Tibial nerve (tissue), 4 donors: ENCODE measurements at regions not wholly inside any gene's neighbourhood (a gene's known extent, or its start where the extent isn't known, plus 50 kb on each side); places are given as distances from the start of the nearest gene placed in this dataset.

Experiments used
- DNase-seq, 2 donors: peaks; one replicate each; pipeline ENCODE4 v3.0.0-alpha.2; 2019; ENCODE audit warnings: low spot score in 2 of 2
- H3K27ac ChIP-seq, 4 donors: fragments of 200-600 bp; sonication (generic) in 3 of 4; one replicate each; pipeline ENCODE4 v1.5.1; 2017 to 2019; ENCODE audit warnings: mild to moderate bottlenecking in 1 of 4
- H3K27me3 ChIP-seq, 2 donors: fragments of 200-600 bp; sonication (generic) in 1 of 2; one replicate each; pipeline versions ENCODE4 v1.5.1 to v1.6.0; 2017 to 2019
- H3K36me3 ChIP-seq, 3 donors: fragments of 200-600 bp; sonication (generic); one replicate each; pipeline ENCODE4 v1.5.1; 2018 to 2019
- H3K4me1 ChIP-seq, 4 donors: fragments of 200-600 bp; sonication (generic) in 3 of 4; one replicate each; pipeline ENCODE4 v1.5.1; 2017 to 2019
- H3K4me3 ChIP-seq, 4 donors: fragments of 200-600 bp; sonication (generic) in 3 of 4; one replicate each; pipeline ENCODE4 v1.5.1; 2017 to 2019; ENCODE audit warnings: mild to moderate bottlenecking in 1 of 4, moderate library complexity in 1 of 4
- H3K9me3 ChIP-seq, 4 donors: fragments of 200-600 bp; sonication (generic) in 3 of 4; one replicate each; pipeline ENCODE4 v1.5.1; 2017 to 2019
- CTCF ChIP-seq, 5 experiments: fragments of 200-600 bp in 3 of 5; fragments of 450-650 bp in 2 of 5; sonication (generic) in 3 of 5; IDR thresholded peaks; one replicate each; pipeline ENCODE4 v1.5.1; 2016 to 2019; ENCODE audit warnings: antibody characterized with exemption in 5 of 5, mild to moderate bottlenecking in 3 of 5, moderate library complexity in 2 of 5
- EP300 ChIP-seq, 2 donors: sonication (generic); formaldehyde crosslinking; IDR thresholded peaks; one replicate each; pipeline ENCODE4 v1.6.1; 2017; ENCODE audit warnings: antibody characterized with exemption in 2 of 2, mild to moderate bottlenecking in 1 of 2
- POLR2A ChIP-seq, 2 donors: fragments of 450-650 bp; IDR thresholded peaks; one replicate each; pipeline ENCODE4 v1.6.1; 2017; ENCODE audit warnings: antibody characterized with exemption in 2 of 2, mild to moderate bottlenecking in 2 of 2, moderate library complexity in 2 of 2
- WGBS, 2 donors: methylation state at CpG; one replicate each; pipeline ENCODE4 v1.1.5; 2018; 5-methylcytosine and 5-hydroxymethylcytosine counted together

- H3K36me3 ChIP-seq: no peaks in the 10 kb centered on the region
- WGBS, 2 donors: 57 to 65% methylated on average over 6 of the region's 6 CpGs
- H3K4me1 ChIP-seq: no peaks in the 10 kb centered on the region
- no peak for DNase-seq
- no peak overlapping the region for H3K27ac ChIP-seq
- TF ChIP-seq POLR2A (IDR thresholded peaks at IDR 0.05): no peak
- no peak for TF ChIP-seq CTCF (IDR thresholded peaks at IDR 0.05)
- no peak for TF ChIP-seq EP300 (IDR thresholded peaks at IDR 0.05)
- no peaks in the 10 kb centered on the region for H3K27me3 ChIP-seq
- no peak overlapping the region for H3K4me3 ChIP-seq
- no peaks in the 10 kb centered on the region for H3K9me3 ChIP-seq
Measured at GRCh38 chr6:44712353-44713111, 325.0 kb downstream of the CDC5L start.

DNA sequence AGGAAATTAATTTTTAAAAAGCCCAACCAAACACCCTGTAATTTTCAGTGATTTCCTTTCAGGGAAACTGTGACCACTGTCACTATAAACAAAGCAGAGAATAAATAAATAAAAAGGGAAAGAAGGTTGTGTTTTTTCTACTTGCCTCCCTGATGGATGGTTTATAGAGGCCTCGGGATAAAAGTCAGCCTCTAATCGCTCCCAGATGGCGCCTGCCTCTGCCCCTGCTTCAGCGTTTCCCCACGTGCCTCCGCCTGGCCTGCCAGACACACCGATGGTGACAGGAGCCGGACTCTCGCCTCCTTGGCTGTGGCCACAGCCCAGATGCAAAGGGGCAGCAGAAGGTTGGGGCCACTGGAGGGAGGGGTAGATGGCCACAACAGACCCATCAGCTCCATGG is 327.7 kb downstream of the CDC5L start:
- TF ChIP-seq CTCF (IDR thresholded peaks at IDR 0.05) (no peak), POLR2A (IDR thresholded peaks at IDR 0.05) (no peak), EP300 (IDR thresholded peaks at IDR 0.05) (no peak)
- Histone ChIP-seq H3K4me1 (no peaks in the 10 kb centered on the region), H3K27ac (no peak overlapping the region), H3K9me3 (no peaks in the 10 kb centered on the region), H3K4me3 (no peak overlapping the region), H3K27me3 (no peaks in the 10 kb centered on the region), H3K36me3 (no peaks in the 10 kb centered on the region)
- DNase-seq: no peak
- WGBS, 2 donors: 69 to 84% methylated on average over 9 of the region's 9 CpGs

- 86 to 90% methylated on average over 6 of the region's 6 CpGs for WGBS, 2 donors
- DNase-seq: no peak
Measured at GRCh38 chr6:44715925-44716324, 328.4 kb downstream of the CDC5L start.

DNA sequence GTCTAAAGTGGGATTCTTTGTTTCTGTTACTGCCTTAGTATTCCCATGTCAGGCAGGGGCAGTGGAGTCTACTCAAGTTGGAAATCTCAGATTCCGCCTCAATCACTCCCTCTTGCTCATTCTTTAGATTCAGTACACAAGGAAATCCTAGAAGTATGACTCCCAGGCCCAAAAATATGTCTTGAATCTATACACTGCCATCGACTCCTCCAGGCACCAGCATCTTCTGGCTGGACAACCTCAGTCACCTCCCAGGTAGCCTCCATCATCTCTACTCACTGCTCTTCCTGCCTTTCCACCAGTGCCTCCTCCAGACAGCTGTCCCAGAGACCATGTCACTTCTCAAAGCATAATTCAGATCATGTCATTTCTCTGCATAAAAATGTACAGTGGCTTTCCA is 329.9 kb downstream of the CDC5L start:
- 94% methylated on average over 2 of the region's 2 CpGs for WGBS, 2 donors
- Histone ChIP-seq H3K27me3 (no peaks in the 10 kb centered on the region), H3K4me3 (no peak overlapping the region), H3K27ac (no peak overlapping the region), H3K4me1 (no peaks in the 10 kb centered on the region), H3K36me3 (no peaks in the 10 kb centered on the region), H3K9me3 (no peaks in the 10 kb centered on the region)
- TF ChIP-seq CTCF (IDR thresholded peaks at IDR 0.05) (no peak), POLR2A (IDR thresholded peaks at IDR 0.05) (no peak), EP300 (IDR thresholded peaks at IDR 0.05) (no peak)
- DNase-seq: no peak

More at GRCh38 chr6:44715925-44716324, 328.4 kb downstream of the CDC5L start:
- Histone ChIP-seq H3K4me1 (no peaks in the 10 kb centered on the region), H3K27me3 (no peaks in the 10 kb centered on the region), H3K36me3 (no peaks in the 10 kb centered on the region), H3K27ac (no peak overlapping the region), H3K9me3 (no peaks in the 10 kb centered on the region), H3K4me3 (no peak overlapping the region)
- TF ChIP-seq EP300 (IDR thresholded peaks at IDR 0.05) (no peak), CTCF (IDR thresholded peaks at IDR 0.05) (no peak), POLR2A (IDR thresholded peaks at IDR 0.05) (no peak)

DNA sequence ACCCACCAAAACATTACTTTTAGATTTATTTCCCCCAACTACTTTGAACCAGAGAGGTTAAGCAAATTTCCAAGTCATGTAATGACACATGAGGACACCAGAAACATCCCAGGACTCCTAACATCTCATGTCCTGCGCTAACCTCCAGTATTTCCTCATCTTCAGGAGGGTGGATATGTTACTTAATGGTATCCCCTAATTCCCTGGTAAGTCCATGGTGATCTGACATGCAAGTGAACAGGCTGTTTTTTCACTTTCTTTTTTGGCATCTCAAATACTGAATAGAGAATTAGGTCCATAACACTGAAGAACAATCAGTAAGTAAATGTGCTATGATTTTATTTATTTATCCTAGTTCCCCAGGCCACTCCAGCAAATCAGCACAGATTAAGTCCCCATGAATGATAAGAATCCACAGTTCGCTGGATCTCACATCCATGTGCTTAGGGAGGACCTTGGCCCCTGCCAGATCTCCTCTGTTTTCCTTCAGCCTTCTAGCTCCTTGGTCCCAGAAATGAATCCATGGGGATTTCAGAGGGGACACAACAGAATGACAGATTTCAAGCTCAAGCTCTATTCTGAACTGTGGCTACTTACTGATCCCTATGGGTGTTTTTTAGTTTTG is 334.6 kb downstream of the CDC5L start:
- H3K36me3 ChIP-seq: no peaks in the 10 kb centered on the region
- no peak for DNase-seq
- WGBS, 2 donors: 86 to 88% methylated on average over 2 of the region's 2 CpGs
- no peak overlapping the region for H3K27ac ChIP-seq
- no peaks in the 10 kb centered on the region for H3K9me3 ChIP-seq
- no peaks in the 10 kb centered on the region for H3K4me1 ChIP-seq
- no peak for TF ChIP-seq EP300 (IDR thresholded peaks at IDR 0.05)
- no peak for TF ChIP-seq POLR2A (IDR thresholded peaks at IDR 0.05)
- no peak for TF ChIP-seq CTCF (IDR thresholded peaks at IDR 0.05)
- H3K27me3 ChIP-seq: no peaks in the 10 kb centered on the region
- no peak overlapping the region for H3K4me3 ChIP-seq
